KMS-11 (cell line): ENCODE measurements at regions not wholly inside any gene's neighbourhood (a gene's known extent, or its start where the extent isn't known, plus 50 kb on each side); places are given as distances from the start of the nearest gene placed in this dataset.

Experiments used
- H2AFZ ChIP-seq: fragments of 200-600 bp; sonication (generic); 2 replicates; pipeline ENCODE4 v1.6.1; 2016; ENCODE audit warnings: antibody characterized with exemption, mixed run types, low read depth
- H3K27ac ChIP-seq: fragments of 200-600 bp; sonication (generic); 2 replicates; pipeline ENCODE4 v1.6.1; 2016; ENCODE audit warnings: mild to moderate bottlenecking, mixed run types
- H3K27me3 ChIP-seq: fragments of 200-600 bp; sonication (generic); 2 replicates; pipeline ENCODE4 v1.6.1; 2017; ENCODE audit warnings: mild to moderate bottlenecking, low read depth, mixed run types, moderate library complexity; ENCODE audit not compliant: insufficient read depth
- H3K36me3 ChIP-seq: fragments of 200-600 bp; sonication (generic); 2 replicates; pipeline ENCODE4 v1.6.1; 2017; ENCODE audit warnings: mild to moderate bottlenecking, mixed run types; ENCODE audit not compliant: insufficient read depth
- H3K4me1 ChIP-seq: fragments of 200-600 bp; sonication (generic); 2 replicates; pipeline ENCODE4 v1.6.1; 2016; ENCODE audit warnings: mild to moderate bottlenecking, low read depth, mixed run types; ENCODE audit not compliant: poor library complexity, severe bottlenecking
- H3K4me2 ChIP-seq: fragments of 200-600 bp; sonication (generic); 2 replicates; pipeline ENCODE4 v1.7.0; 2016; ENCODE audit warnings: mild to moderate bottlenecking, mixed run types
- H3K4me3 ChIP-seq: fragments of 200-600 bp; sonication (generic); IDR thresholded peaks from 2 replicates; pipeline ENCODE4 v1.6.1; 2017; ENCODE audit warnings: low read depth, low read length, mixed read lengths; ENCODE audit not compliant: insufficient read depth
- H3K79me2 ChIP-seq: fragments of 200-600 bp; sonication (generic); 2 replicates; pipeline ENCODE4 v1.6.1; 2016; ENCODE audit warnings: low read depth, mixed run types; ENCODE audit not compliant: insufficient read depth
- H3K9ac ChIP-seq: fragments of 200-600 bp; sonication (generic); 2 replicates; pipeline ENCODE4 v1.6.1; 2016; ENCODE audit warnings: mild to moderate bottlenecking, mixed run types
- H4K20me1 ChIP-seq: fragments of 200-600 bp; sonication (generic); 2 replicates; pipeline ENCODE4 v1.6.1; 2016; ENCODE audit warnings: mild to moderate bottlenecking, mixed run types; ENCODE audit not compliant: insufficient read depth
- CTCF ChIP-seq: fragments of 200-600 bp; sonication (generic); conservative IDR thresholded peaks from 2 replicates; pipeline ENCODE4 v1.6.1; 2017; ENCODE audit warnings: low read depth, mild to moderate bottlenecking, antibody characterized with exemption, low read length, moderate library complexity, mixed read lengths

GRCh38 chr10:31124852-31125251, 93.2 kb upstream of the ZNF438 start:
- Histone ChIP-seq H3K4me2 (no peak overlapping the region; the same call in 1 of the 2 replicates), H3K4me1 (peaks cover 35% of the 10 kb centered on the region), H2AFZ (no peak overlapping the region), H3K27ac (no peak overlapping the region), H3K36me3 (no peaks in the 10 kb centered on the region), H3K79me2 (no peaks in the 10 kb centered on the region), H4K20me1 (no peaks in the 10 kb centered on the region), H3K27me3 (no peaks in the 10 kb centered on the region), H3K9ac (no peak overlapping the region), H3K4me3 (no peak overlapping the region)
- no peak for TF ChIP-seq CTCF

GRCh38 chr10:31125789-31126188, 94.1 kb upstream of the ZNF438 start:
- no peak for TF ChIP-seq CTCF
- peaks cover 27% of the 10 kb centered on the region for H3K4me1 ChIP-seq
- H3K9ac ChIP-seq = no peak overlapping the region
- no peaks in the 10 kb centered on the region for H4K20me1 ChIP-seq
- H2AFZ ChIP-seq = peak overlapping the region; percentile 6; the same call in 1 of the 2 replicates
- H3K4me3 ChIP-seq = no peak overlapping the region
- H3K36me3 ChIP-seq = no peaks in the 10 kb centered on the region
- peak overlapping the region; percentile 5; the same call in 1 of the 2 replicates for H3K27ac ChIP-seq
- H3K79me2 ChIP-seq = no peaks in the 10 kb centered on the region
- no peaks in the 10 kb centered on the region for H3K27me3 ChIP-seq
- peak overlapping the region; percentile 12; the same call in 1 of the 2 replicates for H3K4me2 ChIP-seq

- Histone ChIP-seq H2AFZ (no peak overlapping the region), H3K4me3 (no peak overlapping the region), H3K36me3 (no peaks in the 10 kb centered on the region), H3K79me2 (no peaks in the 10 kb centered on the region), H3K4me1 (peaks cover 27% of the 10 kb centered on the region), H3K27me3 (no peaks in the 10 kb centered on the region), H4K20me1 (no peaks in the 10 kb centered on the region), H3K4me2 (no peak overlapping the region; the same call in 1 of the 2 replicates), H3K27ac (no peak overlapping the region; the same call in 1 of the 2 replicates), H3K9ac (no peak overlapping the region)
- no peak for TF ChIP-seq CTCF
Measured at GRCh38 chr10:31126593-31126992, 94.9 kb upstream of the ZNF438 start.

- Histone ChIP-seq H2AFZ (no peak overlapping the region), H3K4me1 (peaks cover 32% of the 10 kb centered on the region), H3K27me3 (no peaks in the 10 kb centered on the region), H3K79me2 (no peaks in the 10 kb centered on the region), H3K9ac (no peak overlapping the region), H3K4me2 (no peak overlapping the region), H3K4me3 (no peak overlapping the region), H3K27ac (no peak overlapping the region), H3K36me3 (no peaks in the 10 kb centered on the region), H4K20me1 (no peaks in the 10 kb centered on the region)
- no peak for TF ChIP-seq CTCF
Measured at GRCh38 chr10:31128536-31128935, 96.9 kb upstream of the ZNF438 start.
